Keratinocyte (primary cell): ENCODE measurements at regions not wholly inside any gene's neighbourhood (a gene's known extent, or its start where the extent isn't known, plus 50 kb on each side); places are given as distances from the start of the nearest gene placed in this dataset.

Source experiments
- DNase-seq: peaks from one replicate; pipeline ENCODE4 v3.0.0-alpha.2; 2011; ENCODE audit warnings: low read depth, missing footprints, low spot score
- FAIRE-seq: peaks from 2 replicates; lab custom pipeline; 2011; peaks lifted over from hg19 to GRCh38; lab: Jason Lieb, UNC
- H2AFZ ChIP-seq: 2 replicates; pipeline ENCODE4 v1.6.0; 2012; ENCODE audit warnings: low read length, control low read depth, inconsistent platforms; ENCODE audit not compliant: control insufficient read depth
- H3K27ac ChIP-seq: 2 replicates; pipeline ENCODE4 v1.5.1; 2011; ENCODE audit warnings: low read length; ENCODE audit not compliant: control insufficient read depth, insufficient read depth
- H3K27me3 ChIP-seq: 3 replicates; pipeline ENCODE4 v1.6.0; 2011; ENCODE audit warnings: low read length; ENCODE audit not compliant: control insufficient read depth, insufficient read depth; ENCODE audit errors: extremely low read depth
- H3K36me3 ChIP-seq, 2 experiments: 2 replicates in 1 of 2; 3 replicates in 1 of 2; pipeline ENCODE4 v1.5.1; 2011; ENCODE audit warnings: low read length in 2 of 2, mild to moderate bottlenecking in 1 of 2; ENCODE audit not compliant: control insufficient read depth in 2 of 2, insufficient read depth in 2 of 2; ENCODE audit errors: extremely low read depth in 1 of 2
- H3K4me1 ChIP-seq: 3 replicates; pipeline ENCODE4 v1.5.1; 2011; ENCODE audit warnings: low read length; ENCODE audit not compliant: control insufficient read depth, insufficient read depth; ENCODE audit errors: extremely low read depth
- H3K4me2 ChIP-seq: 3 replicates; pipeline ENCODE4 v1.6.0; 2011; ENCODE audit warnings: low read depth, low read length; ENCODE audit not compliant: control insufficient read depth, insufficient read depth; ENCODE audit errors: extremely low read depth
- H3K4me3 ChIP-seq, 3 experiments: fragments of 200-600 bp in 1 of 3; sonication (generic) in 1 of 3; 2 replicates in 2 of 3; 3 replicates in 1 of 3; pipeline ENCODE4 v1.5.1; 2011 to 2016; ENCODE audit warnings: low read length in 3 of 3, mild to moderate bottlenecking in 3 of 3, control low read depth in 2 of 3, inconsistent platforms in 1 of 3, low read depth in 1 of 3, mixed read lengths in 1 of 3, mixed run types in 1 of 3, moderate library complexity in 1 of 3; ENCODE audit not compliant: control insufficient read depth in 2 of 3, insufficient read depth in 2 of 3; ENCODE audit errors: extremely low read depth in 1 of 3
- H3K79me2 ChIP-seq: 2 replicates; pipeline ENCODE4 v1.6.0; 2012; ENCODE audit warnings: low read length; ENCODE audit not compliant: control insufficient read depth, insufficient read depth
- H3K9ac ChIP-seq: 3 replicates; pipeline ENCODE4 v1.6.0; 2011; ENCODE audit warnings: low read length; ENCODE audit not compliant: control insufficient read depth, insufficient read depth; ENCODE audit errors: extremely low read depth
- H3K9me1 ChIP-seq: 3 replicates; pipeline ENCODE4 v1.6.0; 2011; ENCODE audit warnings: low read length; ENCODE audit not compliant: control insufficient read depth, insufficient read depth; ENCODE audit errors: extremely low read depth
- H3K9me3 ChIP-seq: 2 replicates; pipeline ENCODE4 v1.5.1; 2012; ENCODE audit warnings: low read depth, low read length; ENCODE audit not compliant: control insufficient read depth
- H4K20me1 ChIP-seq: 3 replicates; pipeline ENCODE4 v1.6.0; 2011; ENCODE audit warnings: low read length; ENCODE audit not compliant: control insufficient read depth, insufficient read depth; ENCODE audit errors: extremely low read depth
- CTCF ChIP-seq, 3 experiments: IDR thresholded peaks in 1 of 3; conservative IDR thresholded peaks in 1 of 3; optimal IDR thresholded peaks in 1 of 3; 2 replicates in 2 of 3; 3 replicates in 1 of 3; pipeline versions ENCODE3 to v1.5.1; 2011; ENCODE audit warnings: low read length in 3 of 3, mild to moderate bottlenecking in 3 of 3, moderate library complexity in 2 of 3, control low read depth in 1 of 3, inconsistent platforms in 1 of 3; ENCODE audit not compliant: insufficient read depth in 2 of 3; ENCODE audit errors: extremely low read depth in 1 of 3
- EZH2 ChIP-seq: IDR thresholded peaks from one replicate; pipeline ENCODE4 v1.6.1; 2012; ENCODE audit warnings: inconsistent platforms, mild to moderate bottlenecking, low read length, moderate library complexity
- dilution Hi-C: fragments of 300-500 bp; cut with MboI; formaldehyde crosslinking; loops from one replicate; pipeline ENCODE4 v1.7.0; 2020; ENCODE audit warnings: low sequenced_read_pairs; ENCODE audit not compliant: extremely low pct_ligation_motif_present

GRCh38 chr6:170206851-170207431 is 83.9 kb downstream of the DLL1 start:
- H3K36me3 ChIP-seq: no peaks in the 10 kb centered on the region
- no peak overlapping the region for H3K27ac ChIP-seq
- no peak overlapping the region for H3K9ac ChIP-seq
- no peaks in the 10 kb centered on the region for H3K9me1 ChIP-seq
- FAIRE-seq: no peak
- dilution Hi-C loops: no loop called here
- H3K4me3 ChIP-seq: no peak overlapping the region
- DNase-seq: no peak
- no peaks in the 10 kb centered on the region for H3K79me2 ChIP-seq
- no peak for TF ChIP-seq EZH2
- no peak for TF ChIP-seq CTCF (optimal IDR thresholded peaks at IDR 0.05 in 1 of 3, IDR thresholded peaks at IDR 0.05 in 1 of 3, conservative IDR thresholded peaks at IDR 0.05 in 1 of 3; ENCODE audit: extremely low read depth in 1 of 3, insufficient read depth in 2 of 3, low read length in 3 of 3)
- H3K4me2 ChIP-seq: no peak overlapping the region
- no peaks in the 10 kb centered on the region for H3K9me3 ChIP-seq
- H3K4me1 ChIP-seq: peaks cover 12% of the 10 kb centered on the region
- no peak overlapping the region for H2AFZ ChIP-seq
- H3K27me3 ChIP-seq: peaks cover 6% of the 10 kb centered on the region
- no peaks in the 10 kb centered on the region for H4K20me1 ChIP-seq

- DNase-seq (no peak), FAIRE-seq (no peak)
- no peak overlapping the region for H3K4me2 ChIP-seq
- H3K36me3 ChIP-seq: no peaks in the 10 kb centered on the region
- H3K9me1 ChIP-seq: no peaks in the 10 kb centered on the region
- TF ChIP-seq EZH2 (no peak), CTCF (optimal IDR thresholded peaks at IDR 0.05 in 1 of 3, IDR thresholded peaks at IDR 0.05 in 1 of 3, conservative IDR thresholded peaks at IDR 0.05 in 1 of 3; ENCODE audit: extremely low read depth in 1 of 3, insufficient read depth in 2 of 3, low read length in 3 of 3) (no peak)
- no peak overlapping the region for H3K27ac ChIP-seq
- H3K79me2 ChIP-seq: no peaks in the 10 kb centered on the region
- H3K9ac ChIP-seq: no peak overlapping the region
- H3K27me3 ChIP-seq: peaks cover 6% of the 10 kb centered on the region
- no peak overlapping the region for H2AFZ ChIP-seq
- peaks cover 12% of the 10 kb centered on the region for H3K4me1 ChIP-seq
- H3K4me3 ChIP-seq: no peak overlapping the region
- H4K20me1 ChIP-seq: no peaks in the 10 kb centered on the region
- dilution Hi-C loops: no loop called here
- H3K9me3 ChIP-seq: no peaks in the 10 kb centered on the region
These were observed 84.6 kb downstream of the DLL1 start for GRCh38 chr6:170206317-170206621.
